ENCODE measurements at regions not wholly inside any gene's neighbourhood (a gene's known extent, or its start where the extent isn't known, plus 50 kb on each side); places are given as distances from the start of the nearest gene placed in this dataset.
"Not testable (repeated sequence)": the region's sequence is repeated elsewhere in the genome, so short reads cannot be mapped to it uniquely, and the experiment has no call there.

- ATAC-seq (no peak), DNase-seq (no peak)
- Histone ChIP-seq H3K36me3 (replicated peaks in 1 of 2; ENCODE audit: insufficient read depth in 1 of 2, low read depth in 2 of 2) (no peaks in the 10 kb centered on the region), H3K9me3 (no peaks in the 10 kb centered on the region), H3K4me3 (no peak overlapping the region), H3K27me3 (no peaks in the 10 kb centered on the region), H3K27ac (no peak overlapping the region), H3K4me1 (no peaks in the 10 kb centered on the region)
- TF ChIP-seq CTCF (IDR thresholded peaks at IDR 0.05) (no peak), POLR2A (IDR thresholded peaks at IDR 0.05) (no peak)
- intact Hi-C loops (cut with DNase I): no loop called here
- WGBS, 2 donors: 51 to 54% methylated on average over 1 of the region's 1 CpG
Observed at GRCh38 chr14:41225433-41225832, 381.2 kb upstream of the LRFN5 start.

DNA sequence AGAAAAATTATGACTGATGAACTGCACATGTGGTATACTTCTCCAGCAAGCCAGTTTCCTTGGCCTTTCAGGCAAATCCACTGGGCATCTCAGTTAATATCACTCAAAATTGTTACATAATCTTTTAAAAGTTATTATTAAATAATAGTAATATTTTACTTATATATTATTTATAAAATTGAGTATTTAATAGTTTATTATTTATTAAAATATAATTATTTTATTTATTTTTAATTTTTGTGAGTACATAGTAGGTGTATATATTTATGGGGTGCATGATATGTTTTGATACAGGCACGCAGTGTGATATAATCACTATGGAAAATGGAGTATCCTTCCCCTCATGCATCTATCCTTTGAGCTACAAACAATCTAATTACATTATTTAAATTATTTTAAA, 384.1 kb upstream of the LRFN5 start:
- Histone ChIP-seq H3K4me3 (no peak overlapping the region), H3K36me3 (replicated peaks in 1 of 2; ENCODE audit: insufficient read depth in 1 of 2, low read depth in 2 of 2) (no peaks in the 10 kb centered on the region), H3K27ac (no peak overlapping the region), H3K4me1 (no peaks in the 10 kb centered on the region), H3K27me3 (no peaks in the 10 kb centered on the region), H3K9me3 (no peaks in the 10 kb centered on the region)
- DNase-seq (no peak), ATAC-seq (no peak)
- intact Hi-C loops (cut with DNase I): no loop called here
- TF ChIP-seq CTCF (IDR thresholded peaks at IDR 0.05) (no peak), POLR2A (IDR thresholded peaks at IDR 0.05) (no peak)
- WGBS, 2 donors: 77% methylated on average over 1 of the region's 1 CpG

- ATAC-seq; H3K4me3 ChIP-seq; H3K9me3 ChIP-seq; H3K27me3 ChIP-seq; DNase-seq; H3K4me1 ChIP-seq; H3K36me3 ChIP-seq (replicated peaks in 1 of 2; ENCODE audit: insufficient read depth in 1 of 2, low read depth in 2 of 2); H3K27ac ChIP-seq; intact Hi-C loops (cut with DNase I): not testable (repeated sequence)
- WGBS, 2 donors: 85 to 86% methylated on average over 18 to 22 of the region's 22 CpGs
Observed at GRCh38 chr14:41214978-41215377, 391.7 kb upstream of the LRFN5 start.

GRCh38 chr14:41201696-41202095, 405.0 kb upstream of the LRFN5 start:
- intact Hi-C loops (cut with DNase I): no loop called here
- WGBS, 2 donors: 21 to 25% methylated on average over 3 of the region's 3 CpGs
- Histone ChIP-seq H3K27me3 (no peaks in the 10 kb centered on the region), H3K4me3 (no peak overlapping the region), H3K4me1 (no peaks in the 10 kb centered on the region), H3K27ac (no peak overlapping the region), H3K36me3 (replicated peaks in 1 of 2; ENCODE audit: insufficient read depth in 1 of 2, low read depth in 2 of 2) (no peaks in the 10 kb centered on the region), H3K9me3 (no peaks in the 10 kb centered on the region)
- ATAC-seq (no peak), DNase-seq (no peak)
- TF ChIP-seq CTCF (IDR thresholded peaks at IDR 0.05) (no peak), POLR2A (IDR thresholded peaks at IDR 0.05) (no peak)

DNA sequence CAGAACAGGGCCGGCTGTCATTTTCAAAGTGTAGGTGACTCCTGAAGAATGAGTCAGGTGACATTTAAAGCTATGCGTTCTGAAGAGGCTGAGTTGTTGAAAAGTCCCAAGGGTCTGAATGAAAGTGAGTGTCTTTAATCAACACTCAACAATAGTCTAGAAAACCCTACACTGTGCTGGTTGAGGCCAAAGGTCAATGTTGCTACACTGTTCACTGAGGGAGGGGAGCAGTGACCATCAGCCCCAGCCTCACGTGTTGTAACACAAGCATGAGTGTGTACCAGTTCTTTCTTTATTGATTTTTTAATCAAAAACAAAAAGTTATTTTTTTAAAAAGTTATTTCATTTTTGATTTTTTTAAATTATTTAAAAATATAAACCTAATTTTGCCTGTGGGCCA, 418.8 kb upstream of the LRFN5 start:
- H3K36me3 ChIP-seq (replicated peaks in 1 of 2; ENCODE audit: insufficient read depth in 1 of 2, low read depth in 2 of 2): no peaks in the 10 kb centered on the region
- no peak overlapping the region for H3K27ac ChIP-seq
- H3K4me3 ChIP-seq: no peak overlapping the region
- WGBS, 2 donors: 31 to 36% methylated on average over 3 of the region's 3 CpGs
- ATAC-seq: no peak
- H3K4me1 ChIP-seq: no peaks in the 10 kb centered on the region
- TF ChIP-seq CTCF (IDR thresholded peaks at IDR 0.05): no peak
- TF ChIP-seq POLR2A (IDR thresholded peaks at IDR 0.05): no peak
- intact Hi-C loops (cut with DNase I): no loop called here
- H3K27me3 ChIP-seq: no peaks in the 10 kb centered on the region
- DNase-seq: no peak
- no peaks in the 10 kb centered on the region for H3K9me3 ChIP-seq
